Hematopoietic multipotent progenitor cell (in vitro differentiated cells): ENCODE measurements at regions not wholly inside any gene's neighbourhood (a gene's known extent, or its start where the extent isn't known, plus 50 kb on each side); places are given as distances from the start of the nearest gene placed in this dataset.

Source experiments
- DNase-seq, 3 donors: peaks; one replicate each; pipeline ENCODE4 v3.0.0-alpha.2; 2011 to 2015; ENCODE audit warnings: low read depth in 2 of 3, low spot score in 2 of 3

DNA sequence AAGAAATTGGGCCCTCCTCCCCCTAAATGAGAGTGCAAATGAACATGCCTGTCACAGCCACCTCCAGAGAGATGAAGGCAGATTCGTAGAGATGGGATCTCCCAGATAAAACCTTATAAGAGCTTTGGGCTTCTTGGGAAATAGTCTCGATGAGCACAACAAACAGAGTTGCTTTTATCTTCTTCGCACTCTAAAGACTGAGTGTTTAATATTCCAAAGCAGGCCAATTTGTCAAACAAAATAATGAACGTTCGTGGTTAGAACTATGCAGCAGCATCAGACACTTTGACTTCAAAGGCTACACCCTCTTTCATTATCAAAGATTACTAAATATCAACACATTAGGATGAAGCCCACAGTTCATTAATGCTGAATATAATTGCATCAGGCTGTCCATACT, 256.2 kb downstream of the SKIDA1 start:
- no peak for DNase-seq

GRCh38 chr10:21265622-21266021, 259.9 kb downstream of the SKIDA1 start:
- DNase-seq, result no peak

DNA sequence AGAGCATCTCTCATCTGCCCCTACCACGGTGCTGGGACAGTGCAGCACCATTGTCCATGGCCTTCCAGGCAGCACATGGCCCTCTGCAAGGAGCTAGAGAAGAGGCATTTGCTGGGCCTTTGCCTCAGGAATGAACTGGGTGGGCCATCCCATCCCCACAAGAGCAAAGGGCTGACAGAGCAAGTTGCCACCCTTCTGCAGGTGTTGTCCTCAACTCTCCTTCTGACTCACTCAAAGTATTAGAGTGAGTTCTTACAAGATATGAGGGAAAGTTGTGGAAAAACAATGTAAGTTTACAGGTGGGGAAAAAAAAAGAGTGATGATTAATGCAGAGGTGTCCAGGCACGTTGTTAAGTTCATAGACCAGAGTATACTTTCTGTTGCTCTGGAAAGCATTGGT, 261.2 kb downstream of the SKIDA1 start:
- DNase-seq, result no peak

DNA sequence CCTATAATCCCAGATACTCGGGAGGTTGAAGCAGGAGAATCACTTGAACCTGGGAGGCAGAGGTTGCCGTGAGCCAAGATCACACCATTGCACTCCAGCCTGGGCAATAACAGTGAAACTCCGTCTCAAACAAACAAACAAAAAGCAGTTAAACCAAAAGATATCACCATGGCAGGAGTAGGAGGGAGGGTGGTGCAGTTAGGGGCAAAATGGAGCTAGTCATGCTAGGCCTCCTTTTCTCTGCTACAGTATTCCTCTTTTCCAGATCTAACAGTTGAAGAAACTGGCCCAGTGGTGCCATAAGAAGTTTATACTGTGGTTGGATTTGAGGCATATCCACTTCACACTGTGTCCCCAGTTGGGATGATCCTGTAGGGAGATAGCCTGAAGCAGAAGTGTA, 261.6 kb downstream of the SKIDA1 start:
- no peak for DNase-seq

GRCh38 chr10:21263263-21263803, 262.1 kb downstream of the SKIDA1 start:
- no peak for DNase-seq

DNA sequence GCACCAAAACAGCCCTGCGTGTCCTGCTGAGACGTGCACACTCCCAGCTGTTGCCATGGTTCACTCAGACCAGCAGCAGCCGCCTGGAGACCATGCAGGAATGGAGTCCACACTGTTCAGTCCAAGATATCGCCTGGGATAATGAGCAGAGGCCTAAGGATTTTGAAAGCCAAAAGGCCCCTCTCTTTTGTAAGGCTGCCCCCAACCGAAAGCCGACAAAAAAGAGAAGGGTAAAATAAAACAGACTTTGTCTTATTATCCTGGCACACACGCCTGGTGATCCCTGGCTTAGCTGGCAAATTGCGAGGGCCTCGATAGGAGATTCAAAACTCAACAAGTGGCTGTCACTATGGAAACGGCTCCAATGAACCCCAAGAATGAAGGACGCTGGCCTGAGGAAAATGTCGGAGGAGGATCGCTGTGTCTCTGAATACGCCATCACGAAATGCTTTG, 263.6 kb downstream of the SKIDA1 start:
- DNase-seq, result no peak

- no peak for DNase-seq
Measured at GRCh38 chr10:21260506-21261149, 264.9 kb downstream of the SKIDA1 start.

- DNase-seq, result no peak
Measured at GRCh38 chr10:21260066-21260465, 265.4 kb downstream of the SKIDA1 start.

DNA sequence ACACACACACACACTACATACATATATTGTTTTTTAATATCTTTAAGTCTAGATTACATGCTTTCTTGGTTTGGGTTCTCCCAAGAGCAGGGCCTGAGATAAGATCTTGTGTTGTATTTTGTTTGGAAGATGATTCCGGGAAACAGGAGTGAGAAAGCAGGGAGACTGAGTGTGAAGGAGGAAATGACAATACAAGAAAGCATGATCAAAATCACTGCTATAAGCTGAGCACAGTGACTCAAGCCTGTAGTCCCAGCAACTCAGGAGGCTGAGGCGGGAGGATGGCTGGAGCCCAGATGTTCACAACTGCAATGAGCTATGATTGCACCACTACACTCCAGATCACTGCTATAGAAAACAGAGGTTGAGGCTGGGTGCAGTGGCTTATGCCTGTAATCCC, 267.6 kb downstream of the SKIDA1 start:
- no peak for DNase-seq

GRCh38 chr10:21257191-21257590, 268.3 kb downstream of the SKIDA1 start:
- no peak for DNase-seq

DNA sequence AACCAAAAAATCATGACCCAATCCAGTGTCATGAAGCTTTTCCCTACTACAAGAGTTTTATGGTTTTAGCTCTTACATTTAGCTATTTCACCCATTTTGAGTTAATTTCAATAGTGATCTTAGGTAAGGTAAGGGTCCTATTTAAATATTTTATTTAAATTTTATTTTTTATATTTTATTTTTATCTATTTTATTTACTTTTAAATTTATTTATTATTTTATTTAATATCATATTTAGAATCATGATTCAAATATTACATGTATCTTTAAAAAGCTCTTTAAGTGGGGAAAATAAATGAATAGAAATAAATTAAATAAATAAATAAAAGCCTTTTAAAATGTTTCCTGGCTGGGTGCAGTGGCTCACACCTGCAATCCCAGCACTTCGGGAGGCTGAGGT, 276.0 kb downstream of the SKIDA1 start:
- no peak for DNase-seq

DNA sequence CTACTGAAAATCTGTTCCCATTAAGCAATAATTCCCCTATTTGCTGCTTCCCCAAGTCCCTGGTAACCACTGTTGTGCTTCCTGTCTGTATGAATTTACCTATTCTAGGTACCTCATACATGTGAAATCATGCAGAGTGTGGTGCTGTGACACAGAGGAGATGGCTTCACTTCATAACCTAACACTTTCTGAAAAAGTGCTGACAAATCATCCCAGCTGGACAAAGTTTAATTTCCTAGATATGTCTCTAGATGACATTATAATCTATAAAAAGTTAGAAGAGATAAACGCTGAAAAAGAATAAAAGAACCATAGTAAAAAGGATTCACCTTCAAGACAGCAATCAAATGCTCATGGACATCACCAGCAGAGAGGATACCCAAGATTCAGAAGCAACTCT, 277.9 kb downstream of the SKIDA1 start:
- DNase-seq, result no peak

GRCh38 chr10:21246178-21246577, 279.3 kb downstream of the SKIDA1 start:
- no peak for DNase-seq

GRCh38 chr10:21243748-21244257, 281.7 kb downstream of the SKIDA1 start:
- no peak for DNase-seq

GRCh38 chr10:21242915-21243314, 282.6 kb downstream of the SKIDA1 start:
- DNase-seq, result no peak

DNA sequence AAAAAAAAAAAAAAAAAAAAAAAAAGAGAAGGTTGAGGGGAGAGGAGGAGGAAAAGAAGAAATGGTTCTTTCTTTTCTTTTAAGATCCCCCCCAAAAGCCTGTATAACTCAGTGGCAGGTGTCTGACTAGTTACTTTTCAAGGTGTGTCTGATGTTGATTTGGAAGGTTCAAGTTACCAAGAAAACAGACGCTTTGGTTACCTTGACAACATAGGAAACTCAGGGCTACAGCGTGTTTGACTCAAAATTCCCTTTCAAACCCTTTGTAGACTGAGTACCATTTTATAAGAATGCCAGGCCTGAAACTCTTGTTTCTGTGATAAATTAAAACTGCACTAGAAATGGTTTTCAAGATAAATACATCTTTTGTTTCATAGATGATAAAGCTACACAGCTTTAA, 286.8 kb downstream of the SKIDA1 start:
- no peak for DNase-seq

GRCh38 chr10:21238044-21238443, 287.4 kb downstream of the SKIDA1 start:
- no peak for DNase-seq

DNA sequence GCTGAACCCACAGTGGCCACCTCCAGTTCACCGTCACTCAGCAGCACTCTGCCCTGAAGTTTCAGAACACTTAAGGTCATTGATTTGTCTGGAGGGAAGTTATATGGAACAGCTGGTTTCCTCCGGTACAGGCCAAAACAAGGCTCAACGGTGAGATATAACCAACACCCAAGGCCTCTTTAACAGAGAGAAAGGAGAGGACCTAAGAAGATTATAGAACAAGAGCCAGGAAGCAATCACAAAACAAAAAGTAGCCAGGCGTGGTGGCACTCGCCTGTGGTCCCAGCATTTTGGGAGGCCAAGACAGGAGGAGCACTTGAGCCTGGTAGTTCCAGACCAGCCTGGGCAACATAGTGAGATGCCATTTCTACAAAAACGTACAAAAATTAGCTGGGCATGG, 290.7 kb downstream of the SKIDA1 start:
- DNase-seq, result no peak

DNA sequence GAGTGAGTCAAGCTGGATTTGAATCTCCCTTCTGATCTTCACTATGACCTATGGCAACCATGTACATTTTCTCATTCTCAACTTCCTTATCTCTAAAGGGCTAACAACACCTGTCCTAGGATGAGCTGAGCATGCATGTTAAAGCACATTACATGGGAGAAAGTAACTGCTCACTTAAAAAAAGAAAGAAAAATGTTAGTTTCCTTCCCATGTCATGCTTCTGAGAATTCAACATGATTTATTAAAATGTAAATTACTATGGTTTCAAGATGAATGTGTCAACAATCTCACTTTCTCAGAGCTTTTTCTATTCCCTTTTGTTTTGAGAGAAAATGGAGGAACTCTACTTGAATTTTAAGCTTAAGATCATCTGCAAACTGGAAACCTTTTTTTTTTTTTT, 295.3 kb downstream of the SKIDA1 start:
- DNase-seq, result no peak

DNA sequence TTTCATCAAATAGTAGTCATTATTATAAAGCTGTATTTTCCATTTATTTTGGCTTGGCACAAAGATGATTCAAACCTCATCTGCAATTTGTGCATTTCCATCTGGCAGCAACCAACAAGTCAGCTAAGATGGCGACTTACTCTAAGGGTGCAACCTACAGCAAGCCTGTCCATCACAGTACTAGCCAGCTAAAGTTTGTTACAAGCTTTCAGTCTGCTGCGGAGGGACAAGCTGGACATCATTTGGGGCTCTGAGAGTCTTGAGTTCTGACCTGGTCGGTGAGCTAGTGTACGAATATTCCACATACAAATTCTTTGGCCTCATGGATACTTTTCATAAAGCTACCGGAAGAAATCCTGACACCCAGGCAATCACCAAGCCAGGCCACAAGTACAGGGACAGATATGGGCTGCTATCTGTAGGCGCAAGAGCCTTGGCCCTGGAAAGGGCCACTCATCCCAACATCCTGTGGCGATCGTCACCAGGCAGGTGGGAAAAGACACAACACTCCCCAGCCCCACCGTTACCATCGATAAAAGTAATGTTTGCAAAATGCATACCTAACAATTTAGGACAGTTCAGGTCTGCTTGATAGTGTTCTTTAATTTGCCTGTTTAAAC, 307.6 kb downstream of the SKIDA1 start:
- no peak for DNase-seq

- no peak for DNase-seq
Measured at GRCh38 chr10:21217107-21217506, 308.4 kb downstream of the SKIDA1 start.

- no peak for DNase-seq
Measured at GRCh38 chr10:21214329-21214728, 311.2 kb downstream of the SKIDA1 start.
